Activated CD4-positive, alpha-beta memory T cell treated with anti-CD3 and anti-CD28 coated beads for 36 hours (primary cell): ENCODE measurements at regions not wholly inside any gene's neighbourhood (a gene's known extent, or its start where the extent isn't known, plus 50 kb on each side); places are given as distances from the start of the nearest gene placed in this dataset.

Experiments
- CTCF ChIA-PET: fragments of 350-600 bp; sonication (Branson Sonifier 250); formaldehyde crosslinking; loops from one replicate; lab custom pipeline; 2021; ENCODE audit warnings: antibody characterized with exemption, inconsistent platforms; lab: Charles Lee
- POLR2A ChIA-PET: fragments of 350-600 bp; sonication (Branson Sonifier 250); formaldehyde crosslinking; loops from one replicate; lab custom pipeline; 2021; ENCODE audit warnings: antibody characterized with exemption; lab: Charles Lee
- DNase-seq: peaks from one replicate; pipeline ENCODE4 v3.0.0-alpha.2; 2020
- H3K27ac Mint-ChIP-seq: one replicate; pipeline ENCODE4 v1.8.0; 2021; ENCODE audit warnings: mixed read lengths
- H3K27me3 Mint-ChIP-seq: one replicate; pipeline ENCODE4 v1.8.0; 2021; ENCODE audit warnings: mixed read lengths
- H3K36me3 Mint-ChIP-seq: one replicate; pipeline ENCODE4 v1.8.0; 2021; ENCODE audit warnings: mixed read lengths
- H3K4me1 Mint-ChIP-seq: one replicate; pipeline ENCODE4 v1.8.0; 2021; ENCODE audit warnings: low read depth, mixed read lengths
- H3K4me3 Mint-ChIP-seq: one replicate; pipeline ENCODE4 v1.8.0; 2021; ENCODE audit warnings: mild to moderate bottlenecking, mixed read lengths
- H3K9me3 Mint-ChIP-seq: one replicate; pipeline ENCODE4 v1.8.0; 2021; ENCODE audit warnings: mixed read lengths
- intact Hi-C: fragments of 100-400 bp; cut with micrococcal nuclease; formaldehyde crosslinking; loops from one replicate; pipeline ENCODE4 v1.15.1; 2023

DNA sequence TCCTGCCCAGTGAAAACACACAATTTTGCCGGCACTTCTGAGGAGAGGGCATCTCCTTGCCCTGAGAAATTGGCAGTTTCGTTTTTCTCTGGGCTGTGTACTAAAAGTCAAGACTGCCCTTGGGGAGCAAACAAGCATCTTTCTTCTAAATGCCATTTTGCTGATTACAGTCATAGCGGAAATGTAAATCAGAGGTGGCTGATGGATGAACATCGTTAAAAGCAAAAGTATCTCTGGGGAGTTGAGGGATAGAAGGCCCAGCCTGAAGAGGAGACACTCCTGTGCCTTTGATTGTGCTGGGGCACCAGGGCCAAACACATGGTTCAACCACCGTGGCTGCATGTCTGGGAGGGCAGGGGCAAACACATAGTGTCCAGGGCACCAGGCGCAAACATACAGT is 49.8 kb downstream of the ABCC12 start:
- no peaks in the 10 kb centered on the region for H3K36me3 Mint-ChIP-seq
- peaks cover 15% of the 10 kb centered on the region for H3K4me1 Mint-ChIP-seq
- H3K9me3 Mint-ChIP-seq: no peaks in the 10 kb centered on the region
- H3K4me3 Mint-ChIP-seq: no peak overlapping the region
- ChIA-PET CTCF (no interaction called here), POLR2A (no interaction called here)
- H3K27me3 Mint-ChIP-seq: peaks cover 26% of the 10 kb centered on the region
- no peak for DNase-seq
- no peak overlapping the region for H3K27ac Mint-ChIP-seq
- intact Hi-C loops: no loop called here

- DNase-seq: no peak
- Mint-ChIP-seq H3K4me1 (peaks cover 18% of the 10 kb centered on the region), H3K4me3 (no peak overlapping the region), H3K36me3 (no peaks in the 10 kb centered on the region), H3K9me3 (no peaks in the 10 kb centered on the region), H3K27ac (no peak overlapping the region), H3K27me3 (peaks cover 24% of the 10 kb centered on the region)
- ChIA-PET POLR2A (no interaction called here), CTCF (no interaction called here)
- intact Hi-C loops: no loop called here
Measured at GRCh38 chr16:48105456-48105855, 50.3 kb downstream of the ABCC12 start.

DNA sequence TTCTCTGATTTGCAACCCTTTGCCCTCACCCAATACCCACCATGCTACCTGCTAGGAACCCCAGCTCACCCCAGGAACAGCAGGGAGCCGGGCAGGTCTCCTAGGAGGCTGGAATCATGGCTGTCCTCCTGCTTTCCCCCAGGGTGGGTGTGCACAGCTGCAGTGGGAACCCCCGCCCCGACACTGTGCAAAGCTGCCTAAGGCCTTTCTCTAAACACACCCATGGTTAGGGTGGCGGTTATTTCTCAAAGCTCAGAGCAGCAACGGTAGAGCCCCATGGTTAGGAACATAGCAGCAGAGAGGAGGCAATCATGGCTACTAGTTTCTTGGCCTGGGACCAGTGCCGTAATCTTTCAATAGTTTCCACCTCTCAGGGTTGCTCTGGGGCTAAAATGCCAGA is 52.2 kb downstream of the ABCC12 start:
- no peak for DNase-seq
- CTCF ChIA-PET: no interaction called here
- Mint-ChIP-seq H3K9me3 (no peaks in the 10 kb centered on the region), H3K4me3 (no peak overlapping the region), H3K4me1 (peaks cover 18% of the 10 kb centered on the region), H3K36me3 (no peaks in the 10 kb centered on the region), H3K27ac (no peak overlapping the region), H3K27me3 (peaks cover 27% of the 10 kb centered on the region)
- POLR2A ChIA-PET: interaction anchor here (0.6 kb wide), 1 partner anchor 51 kb away, joined by 3 read pairs; no protein-coding TSS in a partner anchor
- intact Hi-C loops: loop anchor here (5.0 kb wide), 1 partner anchor 961 kb away; the partner anchor contains the start of gene NETO2

DNA sequence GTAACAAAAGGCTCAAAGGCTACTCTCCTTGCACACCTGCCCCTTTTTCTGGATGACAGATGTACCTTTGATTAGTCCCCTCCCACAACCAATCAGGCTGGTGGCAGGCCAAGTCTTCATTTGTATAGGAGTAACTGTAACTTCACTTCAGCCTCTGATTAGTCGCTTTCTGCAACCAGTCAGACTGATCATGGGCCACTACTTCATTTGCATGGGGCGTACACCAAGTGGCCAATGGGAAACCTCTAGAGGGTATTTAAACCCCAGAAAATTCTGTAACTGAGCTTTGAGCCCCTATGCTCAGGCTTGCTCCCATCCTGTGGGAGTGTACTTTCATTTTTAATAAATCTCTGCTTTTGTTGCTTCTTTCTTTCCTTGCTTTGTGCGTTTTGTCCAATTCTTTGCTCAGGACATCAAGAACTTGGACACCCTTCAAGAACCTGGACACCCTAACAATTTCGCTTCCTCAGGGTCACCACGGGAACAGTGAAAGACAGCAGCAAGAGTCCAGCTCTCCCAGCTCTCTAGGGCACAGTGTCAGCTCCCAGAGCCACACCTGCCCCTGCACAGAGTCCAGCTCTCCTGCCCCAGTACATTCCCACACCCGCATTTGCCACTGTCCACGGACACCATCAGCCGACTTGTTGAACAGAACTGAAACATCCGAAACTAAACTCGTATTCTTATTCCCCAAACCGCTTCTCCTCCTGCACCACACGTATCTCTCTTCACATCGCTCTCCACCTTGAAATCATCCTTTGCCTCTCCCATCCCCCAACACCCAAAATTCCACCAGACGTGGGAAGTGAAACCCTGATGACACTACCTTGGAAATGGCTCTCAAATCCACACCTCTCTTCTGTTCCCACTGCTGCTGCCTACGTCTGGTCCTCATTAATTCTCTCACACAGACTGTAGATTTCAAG is 53.4 kb downstream of the ABCC12 start:
- CTCF ChIA-PET: interaction anchor here (0.6 to 1.4 kb wide), 5 partner anchors 16 to 961 kb away, joined by 3 to 6 read pairs (median 3); no protein-coding TSS in a partner anchor

DNA sequence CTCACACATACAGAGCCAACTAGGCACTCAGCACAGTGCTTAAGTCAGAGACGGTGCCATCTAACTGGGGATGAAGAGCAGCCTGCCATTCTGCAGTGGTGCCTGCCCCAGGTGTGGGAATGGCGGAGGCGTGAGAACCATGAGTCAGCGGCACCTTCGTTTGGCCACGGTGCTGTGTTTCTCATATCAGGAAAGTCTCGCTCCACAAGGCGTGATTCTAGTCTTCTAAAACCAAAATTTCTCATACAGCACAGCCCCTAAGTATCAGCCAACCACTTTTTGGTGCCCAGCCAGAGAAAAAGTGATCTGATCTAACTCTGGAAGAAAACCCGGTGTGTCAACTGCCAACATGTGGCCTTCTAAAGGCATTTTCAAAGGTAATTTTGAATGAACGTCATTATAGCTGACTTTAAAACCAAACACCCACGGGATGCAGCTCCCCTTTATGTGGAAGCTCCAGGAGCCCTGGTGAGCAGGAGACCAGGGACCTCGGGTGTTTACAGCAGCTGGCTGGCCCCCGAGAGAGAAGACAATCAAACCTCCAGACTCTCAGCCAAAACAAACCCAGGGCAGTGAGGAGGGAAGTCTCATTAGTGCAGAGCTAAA is 54.6 kb downstream of the ABCC12 start:
- intact Hi-C loops: loop anchor here (1.0 to 5.0 kb wide), 3 partner anchors 22 to 959 kb away; partner anchors contain the start of gene NETO2
- Mint-ChIP-seq H3K4me1 (peaks cover 18% of the 10 kb centered on the region), H3K27me3 (peaks cover 32% of the 10 kb centered on the region), H3K9me3 (no peaks in the 10 kb centered on the region), H3K27ac (no peak overlapping the region), H3K4me3 (no peak overlapping the region), H3K36me3 (no peaks in the 10 kb centered on the region)
- POLR2A ChIA-PET: no interaction called here
- CTCF ChIA-PET: interaction anchor here (0.9 to 1.4 kb wide), 7 partner anchors 16 to 959 kb away, joined by 3 to 6 read pairs (median 3); no protein-coding TSS in a partner anchor
- DNase-seq: peak; percentile 86

More for the DNA sequence above, 53.4 kb downstream of the ABCC12 start:
- Mint-ChIP-seq H3K27ac (no peak overlapping the region), H3K27me3 (peaks cover 30% of the 10 kb centered on the region), H3K4me3 (no peak overlapping the region), H3K4me1 (peaks cover 18% of the 10 kb centered on the region), H3K9me3 (no peaks in the 10 kb centered on the region), H3K36me3 (no peaks in the 10 kb centered on the region)
- POLR2A ChIA-PET: no interaction called here
- intact Hi-C loops: loop anchor here (5.0 kb wide), 1 partner anchor 960 kb away; the partner anchor contains the start of gene NETO2
- DNase-seq: no peak

DNA sequence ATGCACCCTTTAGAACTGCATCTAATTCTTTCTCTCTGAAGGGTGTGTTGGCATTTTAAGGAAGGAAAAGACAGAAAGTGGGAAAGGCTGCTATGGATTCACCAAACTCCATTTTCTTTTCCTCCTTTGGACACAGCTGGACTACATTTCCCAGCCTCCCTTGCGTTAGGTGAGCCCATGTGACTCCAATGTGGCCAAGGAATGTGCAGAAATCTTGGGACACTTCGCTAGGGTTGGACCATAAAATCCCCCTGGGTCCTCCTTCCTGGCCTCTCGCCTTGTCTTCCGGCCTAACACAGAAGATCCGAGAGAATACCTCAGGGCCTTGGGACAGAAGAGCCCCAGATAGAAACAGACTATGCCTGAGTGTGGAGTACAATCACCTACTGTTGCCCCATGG is 56.3 kb downstream of the ABCC12 start:
- Mint-ChIP-seq H3K4me3 (no peak overlapping the region), H3K36me3 (no peaks in the 10 kb centered on the region), H3K27me3 (peaks cover 32% of the 10 kb centered on the region), H3K9me3 (no peaks in the 10 kb centered on the region), H3K27ac (no peak overlapping the region), H3K4me1 (peaks cover 18% of the 10 kb centered on the region)
- no peak for DNase-seq
- ChIA-PET POLR2A (no interaction called here), CTCF (no interaction called here)
- intact Hi-C loops: no loop called here

DNA sequence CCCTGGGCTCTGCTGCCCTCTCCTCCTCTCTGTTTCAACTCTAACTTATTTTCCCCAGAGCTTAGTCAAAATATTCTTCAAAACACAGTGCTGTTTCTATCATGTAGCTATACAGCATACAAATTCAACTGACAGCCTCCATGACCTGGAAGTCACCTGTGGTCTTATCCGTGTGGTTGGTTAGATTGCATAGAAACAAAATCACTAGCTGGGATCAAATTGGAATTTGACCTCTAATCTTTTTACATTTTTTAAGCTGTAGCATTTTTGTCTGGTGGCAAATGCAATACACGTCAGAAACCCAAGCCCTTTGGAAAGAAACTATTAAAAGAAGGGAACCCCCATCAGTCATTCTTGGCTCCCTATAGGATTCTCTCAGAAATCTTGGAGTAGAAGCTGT is 57.3 kb downstream of the ABCC12 start:
- Mint-ChIP-seq H3K36me3 (no peaks in the 10 kb centered on the region), H3K27ac (no peak overlapping the region), H3K4me3 (no peak overlapping the region), H3K27me3 (peaks cover 26% of the 10 kb centered on the region), H3K4me1 (peaks cover 18% of the 10 kb centered on the region), H3K9me3 (no peaks in the 10 kb centered on the region)
- ChIA-PET POLR2A (no interaction called here), CTCF (no interaction called here)
- DNase-seq: no peak
- intact Hi-C loops: no loop called here

- Mint-ChIP-seq H3K36me3 (no peaks in the 10 kb centered on the region), H3K27me3 (peaks cover 11% of the 10 kb centered on the region), H3K9me3 (no peaks in the 10 kb centered on the region), H3K4me3 (no peak overlapping the region), H3K27ac (no peak overlapping the region), H3K4me1 (no peaks in the 10 kb centered on the region)
- CTCF ChIA-PET: interaction anchor here (0.6 kb wide), 1 partner anchor 324 kb away, joined by 3 read pairs; no protein-coding TSS in a partner anchor
- no peak for DNase-seq
- intact Hi-C loops: no loop called here
- POLR2A ChIA-PET: no interaction called here
Measured at GRCh38 chr16:48091117-48091516, 64.7 kb downstream of the ABCC12 start.

DNA sequence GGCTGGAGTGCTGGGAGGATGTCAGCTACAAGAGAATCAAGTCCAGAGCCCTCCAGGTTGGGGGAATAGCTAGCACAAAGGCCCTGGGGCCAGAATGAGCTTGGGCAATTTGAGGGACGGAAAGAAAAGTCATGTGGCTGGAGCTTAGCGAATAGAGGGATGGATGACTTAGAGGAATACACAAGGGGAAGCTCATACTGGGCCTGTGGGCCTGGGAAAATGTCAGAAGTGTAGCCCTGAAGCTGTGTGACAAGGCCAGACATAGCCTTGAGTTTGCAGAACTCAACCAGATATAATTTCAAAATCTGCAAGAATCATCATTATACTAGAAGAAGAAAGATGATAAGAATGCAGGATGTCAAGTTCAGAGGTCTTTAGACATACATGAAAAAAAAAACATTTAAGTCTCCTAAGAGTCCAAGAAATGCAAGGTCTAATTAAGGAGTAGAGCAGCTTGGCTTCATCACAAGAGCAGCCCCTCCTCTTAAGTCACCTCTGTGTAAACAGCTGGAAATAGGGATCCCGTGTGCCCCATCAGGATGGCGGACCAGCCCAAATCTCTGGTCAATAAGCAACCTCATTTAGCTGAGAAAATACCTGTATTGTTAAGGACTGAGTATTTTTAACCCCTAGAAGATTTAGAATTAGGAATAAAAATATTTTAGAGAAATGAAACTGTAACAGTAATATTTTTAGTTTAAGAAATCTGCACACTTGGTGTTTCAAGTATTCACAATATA is 66.6 kb downstream of the ABCC12 start:
- H3K4me1 Mint-ChIP-seq: no peaks in the 10 kb centered on the region
- H3K27ac Mint-ChIP-seq: no peak overlapping the region
- intact Hi-C loops: no loop called here
- H3K9me3 Mint-ChIP-seq: no peaks in the 10 kb centered on the region
- no peak for DNase-seq
- H3K36me3 Mint-ChIP-seq: no peaks in the 10 kb centered on the region
- ChIA-PET CTCF (no interaction called here), POLR2A (no interaction called here)
- no peak overlapping the region for H3K4me3 Mint-ChIP-seq
- peaks cover 12% of the 10 kb centered on the region for H3K27me3 Mint-ChIP-seq

GRCh38 chr16:48087639-48088038 is 68.2 kb downstream of the ABCC12 start:
- no peaks in the 10 kb centered on the region for H3K36me3 Mint-ChIP-seq
- no peak overlapping the region for H3K27ac Mint-ChIP-seq
- no peaks in the 10 kb centered on the region for H3K4me1 Mint-ChIP-seq
- CTCF ChIA-PET: no interaction called here
- peaks cover 8% of the 10 kb centered on the region for H3K27me3 Mint-ChIP-seq
- DNase-seq: no peak
- no peaks in the 10 kb centered on the region for H3K9me3 Mint-ChIP-seq
- POLR2A ChIA-PET: no interaction called here
- no peak overlapping the region for H3K4me3 Mint-ChIP-seq
- intact Hi-C loops: no loop called here

DNA sequence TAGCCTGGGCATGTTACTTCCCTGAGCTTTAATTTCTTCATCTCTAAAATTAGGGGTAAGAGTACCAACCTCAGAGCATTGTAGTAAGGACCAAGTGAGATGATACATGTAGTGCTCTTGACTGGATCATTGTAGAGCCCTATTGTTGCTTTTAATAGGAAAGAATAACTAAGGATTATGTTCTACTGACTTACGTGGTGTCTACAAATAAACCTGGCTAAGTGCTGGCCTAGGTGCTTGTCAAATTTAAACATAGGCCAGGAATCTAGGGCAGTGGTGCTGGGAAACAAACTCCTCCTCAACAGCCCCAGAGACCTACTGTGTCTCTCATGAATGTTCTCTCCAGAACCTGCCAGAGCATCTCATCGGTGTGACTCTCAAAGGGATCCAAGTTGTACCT is 69.4 kb downstream of the ABCC12 start:
- Mint-ChIP-seq H3K36me3 (no peaks in the 10 kb centered on the region), H3K4me1 (no peaks in the 10 kb centered on the region), H3K9me3 (no peaks in the 10 kb centered on the region), H3K27ac (no peak overlapping the region), H3K27me3 (peaks cover 3% of the 10 kb centered on the region), H3K4me3 (no peak overlapping the region)
- intact Hi-C loops: no loop called here
- no peak for DNase-seq
- ChIA-PET POLR2A (no interaction called here), CTCF (no interaction called here)

- Mint-ChIP-seq H3K4me3 (no peak overlapping the region), H3K36me3 (no peaks in the 10 kb centered on the region), H3K27ac (no peak overlapping the region), H3K9me3 (no peaks in the 10 kb centered on the region), H3K4me1 (no peaks in the 10 kb centered on the region), H3K27me3 (peaks cover 2% of the 10 kb centered on the region)
- CTCF ChIA-PET: no interaction called here
- DNase-seq: no peak
- POLR2A ChIA-PET: no interaction called here
- intact Hi-C loops: no loop called here
Measured at GRCh38 chr16:48085729-48086128, 70.1 kb downstream of the ABCC12 start.
